Hepatocyte (in vitro differentiated cells): ENCODE measurements at regions not wholly inside any gene's neighbourhood (a gene's known extent, or its start where the extent isn't known, plus 50 kb on each side); places are given as distances from the start of the nearest gene placed in this dataset.

Experiments
- DNase-seq: peaks from one replicate; pipeline ENCODE4 v3.0.0-alpha.2; 2016; ENCODE audit warnings: low spot score
- H2AFZ ChIP-seq: fragments of 200-600 bp; sonication (generic); 2 replicates; pipeline ENCODE4 v1.6.0; 2016; ENCODE audit warnings: antibody characterized with exemption, mild to moderate bottlenecking
- H3K27ac ChIP-seq: fragments of 200-600 bp; sonication (generic); 2 replicates; pipeline ENCODE4 v1.5.1; 2016; ENCODE audit warnings: mild to moderate bottlenecking
- H3K27me3 ChIP-seq: fragments of 200-600 bp; sonication (generic); 2 replicates; pipeline ENCODE4 v1.6.1; 2016
- H3K36me3 ChIP-seq: fragments of 200-600 bp; sonication (generic); replicated peaks from 2 replicates; pipeline ENCODE4 v1.5.1; 2016; ENCODE audit warnings: low read depth; ENCODE audit not compliant: insufficient read depth
- H3K4me1 ChIP-seq: fragments of 200-600 bp; sonication (generic); 2 replicates; pipeline ENCODE4 v1.5.1; 2016; ENCODE audit warnings: mild to moderate bottlenecking, moderate library complexity; ENCODE audit not compliant: insufficient read depth
- H3K4me2 ChIP-seq: fragments of 200-600 bp; sonication (generic); 2 replicates; pipeline ENCODE4 v1.6.0; 2016
- H3K4me3 ChIP-seq: fragments of 200-600 bp; sonication (generic); 2 replicates; pipeline ENCODE4 v1.5.1; 2016; ENCODE audit warnings: mild to moderate bottlenecking
- H3K79me2 ChIP-seq: fragments of 200-600 bp; sonication (generic); 2 replicates; pipeline ENCODE4 v1.6.0; 2017; ENCODE audit warnings: mild to moderate bottlenecking
- H3K9me2 ChIP-seq: fragments of 200-600 bp; sonication (generic); replicated peaks from 2 replicates; pipeline ENCODE4 v1.6.0; 2017; ENCODE audit warnings: mild to moderate bottlenecking; ENCODE audit not compliant: insufficient read depth
- H3K9me3 ChIP-seq: fragments of 200-600 bp; sonication (generic); 2 replicates; pipeline ENCODE4 v1.5.1; 2016; ENCODE audit warnings: low read depth, mild to moderate bottlenecking
- H4K20me1 ChIP-seq: fragments of 200-600 bp; sonication (generic); 2 replicates; pipeline ENCODE4 v1.6.0; 2016; ENCODE audit warnings: mild to moderate bottlenecking; ENCODE audit not compliant: insufficient read depth, poor library complexity, severe bottlenecking
- CTCF ChIP-seq: fragments of 200-600 bp; sonication (generic); IDR thresholded peaks from 2 replicates; pipeline ENCODE4 v1.5.1; 2016; ENCODE audit warnings: antibody characterized with exemption, mild to moderate bottlenecking; ENCODE audit not compliant: poor library complexity
- EZH2 ChIP-seq: fragments of 200-600 bp; sonication (generic); IDR thresholded peaks from 2 replicates; pipeline ENCODE4 v1.6.1; 2016; ENCODE audit warnings: antibody characterized with exemption, mild to moderate bottlenecking, borderline replicate concordance
- EZH2phosphoT487 ChIP-seq: fragments of 200-600 bp; sonication (generic); IDR thresholded peaks from one replicate; pipeline ENCODE4 v1.6.1; 2018; ENCODE audit warnings: antibody characterized with exemption, mild to moderate bottlenecking, low read depth, moderate library complexity; ENCODE audit not compliant: unreplicated experiment, severe bottlenecking
- WGBS: methylation state at CpG from one replicate; pipeline ENCODE4 v1.1.6; 2016; ENCODE audit warnings: low lambda C conversion rate; ENCODE audit errors: missing lambda C conversion rate; 5-methylcytosine and 5-hydroxymethylcytosine counted together

GRCh38 chr1:95475686-95476457, 241.9 kb downstream of the RWDD3 start:
- WGBS = 87% methylated on average over 3 of the region's 3 CpGs
- Histone ChIP-seq H3K36me3 (no peaks in the 10 kb centered on the region), H2AFZ (no peak overlapping the region), H3K79me2 (no peaks in the 10 kb centered on the region), H3K4me3 (no peak overlapping the region), H4K20me1 (no peaks in the 10 kb centered on the region), H3K9me3 (no peaks in the 10 kb centered on the region), H3K4me2 (no peak overlapping the region), H3K9me2 (no peaks in the 10 kb centered on the region), H3K4me1 (no peaks in the 10 kb centered on the region), H3K27me3 (no peaks in the 10 kb centered on the region), H3K27ac (no peak overlapping the region)
- TF ChIP-seq EZH2phosphoT487 (no peak), EZH2 (no peak), CTCF (no peak)
- no peak for DNase-seq

DNA sequence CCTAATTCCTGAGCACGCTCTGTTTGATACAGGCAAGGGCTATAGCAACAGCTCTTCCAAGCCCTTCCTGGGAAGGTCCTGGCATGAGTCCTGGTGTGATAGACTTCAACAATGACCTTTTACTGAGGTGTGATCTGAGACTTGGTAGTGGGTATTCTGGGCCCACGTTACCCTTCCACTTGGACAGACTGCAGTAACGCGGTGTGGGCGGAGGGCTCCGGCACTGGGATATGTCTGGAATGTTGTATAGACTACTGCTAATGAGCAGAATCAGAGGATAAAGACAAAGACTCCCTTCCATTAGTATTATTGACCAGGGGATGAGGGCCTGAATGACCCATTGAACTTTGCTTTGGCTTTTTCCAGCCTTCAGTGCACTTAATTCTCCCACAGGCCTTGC, 262.3 kb downstream of the RWDD3 start:
- Histone ChIP-seq H3K9me2 (no peaks in the 10 kb centered on the region), H4K20me1 (no peaks in the 10 kb centered on the region), H3K79me2 (no peaks in the 10 kb centered on the region), H3K27ac (no peak overlapping the region), H3K4me3 (no peak overlapping the region), H3K4me1 (no peaks in the 10 kb centered on the region), H2AFZ (no peak overlapping the region), H3K9me3 (no peaks in the 10 kb centered on the region), H3K27me3 (no peaks in the 10 kb centered on the region), H3K4me2 (no peak overlapping the region), H3K36me3 (no peaks in the 10 kb centered on the region)
- no peak for DNase-seq
- 78% methylated on average over 6 of the region's 6 CpGs for WGBS
- TF ChIP-seq EZH2phosphoT487 (no peak), CTCF (no peak), EZH2 (no peak)

DNA sequence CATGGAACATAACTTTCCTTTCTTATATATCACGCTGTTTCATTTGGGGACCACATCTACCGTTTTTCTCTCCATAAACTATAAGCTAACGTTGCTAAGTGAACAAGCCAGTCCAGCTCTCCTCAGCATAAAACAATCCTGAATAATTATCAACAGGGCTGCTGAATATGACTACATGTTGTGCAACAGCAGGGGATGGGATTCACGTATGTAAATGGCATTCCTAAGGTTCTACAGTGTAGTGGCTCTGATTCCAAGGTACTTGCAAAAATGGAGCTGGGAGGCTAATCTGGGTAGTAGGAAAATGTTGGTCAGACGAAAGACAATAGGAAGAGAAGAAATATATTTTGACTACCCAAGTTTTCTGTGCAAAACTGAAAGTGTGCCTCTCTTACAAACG, 262.8 kb downstream of the RWDD3 start:
- Histone ChIP-seq H3K9me2 (no peaks in the 10 kb centered on the region), H3K79me2 (no peaks in the 10 kb centered on the region), H3K36me3 (no peaks in the 10 kb centered on the region), H2AFZ (no peak overlapping the region), H3K4me1 (no peaks in the 10 kb centered on the region), H3K4me3 (no peak overlapping the region), H3K4me2 (no peak overlapping the region), H3K27me3 (no peaks in the 10 kb centered on the region), H3K9me3 (no peaks in the 10 kb centered on the region), H4K20me1 (no peaks in the 10 kb centered on the region), H3K27ac (no peak overlapping the region)
- no peak for DNase-seq
- TF ChIP-seq EZH2phosphoT487 (no peak), CTCF (no peak), EZH2 (no peak)
- 81% methylated on average over 6 of the region's 6 CpGs for WGBS
